ENCODE measurements at regions not wholly inside any gene's neighbourhood (a gene's known extent, or its start where the extent isn't known, plus 50 kb on each side); places are given as distances from the start of the nearest gene placed in this dataset.
"Not testable (repeated sequence)": the region's sequence is repeated elsewhere in the genome, so short reads cannot be mapped to it uniquely, and the experiment has no call there.

- no peak overlapping the region for H3K4me3 ChIP-seq
- no peak overlapping the region for H3K27ac ChIP-seq
- H3K4me1 ChIP-seq, result no peaks in the 10 kb centered on the region
- no peaks in the 10 kb centered on the region for H3K27me3 ChIP-seq
- DNase-seq, result no peak
- no peak for ATAC-seq
- intact Hi-C loops (cut with DNase I), result no loop called here
- H3K36me3 ChIP-seq, result no peaks in the 10 kb centered on the region
- no peak for TF ChIP-seq CTCF (IDR thresholded peaks at IDR 0.05)
- peaks cover 0 to 14% of the 10 kb centered on the region in 2 donors for H3K9me3 ChIP-seq
Observed at GRCh38 chr7:118429141-118429540, 204.6 kb downstream of the ANKRD7 start.

- intact Hi-C loops (cut with DNase I), result no loop called here
- Histone ChIP-seq H3K27ac (no peak overlapping the region), H3K36me3 (no peaks in the 10 kb centered on the region), H3K9me3 (peaks cover 0 to 28% of the 10 kb centered on the region in 2 donors), H3K4me1 (no peaks in the 10 kb centered on the region), H3K4me3 (no peak overlapping the region), H3K27me3 (no peaks in the 10 kb centered on the region)
- ATAC-seq, result no peak
- TF ChIP-seq CTCF (IDR thresholded peaks at IDR 0.05), result no peak
- no peak for DNase-seq
Observed at GRCh38 chr7:118436663-118437062, 212.2 kb downstream of the ANKRD7 start.

GRCh38 chr7:118449030-118449429 lies 224.5 kb downstream of the ANKRD7 start:
- H3K27me3 ChIP-seq; DNase-seq; H3K4me3 ChIP-seq; H3K4me1 ChIP-seq; H3K27ac ChIP-seq; intact Hi-C loops (cut with DNase I); ATAC-seq; H3K36me3 ChIP-seq; H3K9me3 ChIP-seq: not testable (repeated sequence)

GRCh38 chr7:118449797-118450567 lies 225.5 kb downstream of the ANKRD7 start:
- Histone ChIP-seq H3K27ac (no peak overlapping the region), H3K36me3 (no peaks in the 10 kb centered on the region), H3K9me3 (peaks cover 0 to 4% of the 10 kb centered on the region in 2 donors), H3K4me3 (no peak overlapping the region), H3K4me1 (no peaks in the 10 kb centered on the region), H3K27me3 (no peaks in the 10 kb centered on the region)
- DNase-seq (no peak), ATAC-seq (no peak)
- intact Hi-C loops (cut with DNase I), result no loop called here
- TF ChIP-seq CTCF (IDR thresholded peaks at IDR 0.05), result no peak

GRCh38 chr7:118452128-118452527 lies 227.6 kb downstream of the ANKRD7 start:
- no peak overlapping the region for H3K4me3 ChIP-seq
- H3K27me3 ChIP-seq, result no peaks in the 10 kb centered on the region
- H3K27ac ChIP-seq, result no peak overlapping the region
- TF ChIP-seq CTCF (IDR thresholded peaks at IDR 0.05), result no peak
- no peaks in the 10 kb centered on the region for H3K36me3 ChIP-seq
- intact Hi-C loops (cut with DNase I), result no loop called here
- ATAC-seq (no peak), DNase-seq (no peak)
- no peaks in the 10 kb centered on the region for H3K4me1 ChIP-seq
- H3K9me3 ChIP-seq, result peaks cover 0 to 4% of the 10 kb centered on the region in 2 donors

- Histone ChIP-seq H3K9me3 (no peaks in the 10 kb centered on the region), H3K4me1 (no peaks in the 10 kb centered on the region), H3K4me3 (no peak overlapping the region), H3K27me3 (no peaks in the 10 kb centered on the region), H3K27ac (no peak overlapping the region), H3K36me3 (no peaks in the 10 kb centered on the region)
- DNase-seq (no peak), ATAC-seq (no peak)
- intact Hi-C loops (cut with DNase I), result no loop called here
- TF ChIP-seq CTCF (IDR thresholded peaks at IDR 0.05), result no peak
Observed at GRCh38 chr7:118467381-118467780, 242.9 kb downstream of the ANKRD7 start.
